ENCODE measurements at regions not wholly inside any gene's neighbourhood (a gene's known extent, or its start where the extent isn't known, plus 50 kb on each side); places are given as distances from the start of the nearest gene placed in this dataset.
"Not testable (repeated sequence)": the region's sequence is repeated elsewhere in the genome, so short reads cannot be mapped to it uniquely, and the experiment has no call there.

DNA sequence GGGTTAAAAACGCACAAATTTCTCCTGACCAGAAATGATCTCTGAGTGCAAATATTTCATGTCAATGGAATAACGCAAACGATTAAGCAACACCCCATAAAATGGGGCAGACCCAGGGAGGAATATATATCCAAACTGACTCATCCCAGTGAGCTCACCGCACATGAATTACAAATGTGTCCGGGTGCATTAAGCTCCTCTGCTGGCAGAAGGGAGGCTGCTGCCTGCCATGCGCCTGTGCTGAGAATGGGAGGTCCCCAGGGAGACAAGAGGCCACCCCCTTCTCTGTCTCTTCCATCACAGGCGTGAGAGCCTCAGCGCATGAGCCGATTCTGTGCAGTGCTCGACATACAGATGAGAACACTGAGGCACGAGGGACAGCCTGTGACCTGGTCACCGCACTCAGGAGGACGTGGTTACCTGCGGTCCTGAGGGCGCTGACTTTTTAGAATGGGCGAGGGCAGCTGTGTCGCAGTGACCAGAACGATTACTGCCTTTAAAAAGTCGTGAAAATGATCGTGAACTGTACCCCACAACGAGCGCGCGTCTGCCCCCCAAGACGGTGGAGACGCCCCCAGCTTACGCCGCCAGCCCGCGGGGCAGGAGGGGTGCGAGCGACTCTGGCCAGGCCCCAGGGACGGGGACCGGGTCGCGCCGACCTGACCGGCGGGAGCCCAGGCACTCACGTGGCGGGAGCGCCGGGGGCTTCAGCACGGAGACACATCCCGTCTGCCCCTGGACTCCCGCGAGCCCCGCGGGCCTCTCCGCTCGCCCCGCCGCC, 188.5 kb downstream of the ADRA2C start:
- intact Hi-C loops (cut with DNase I; ENCODE audit: low total_unique reads); H3K36me3 ChIP-seq; H3K27me3 ChIP-seq; H3K9me3 ChIP-seq; H3K4me1 ChIP-seq: not testable (repeated sequence)
- peak overlapping the region; percentile 89 to 97 for H3K27ac ChIP-seq
- DNase-seq = peak; percentile 88 to 89
- peak overlapping the region; percentile 49 to 96 for H3K4me3 ChIP-seq
- peak in 1 of 2 donors; percentile 12 for TF ChIP-seq POLR2A (IDR thresholded peaks at IDR 0.05)

- TF ChIP-seq POLR2A (IDR thresholded peaks at IDR 0.05) = peak in 1 of 2 donors; percentile 63
- Histone ChIP-seq H3K27ac (peak overlapping the region; percentile 89 to 97), H3K4me3 (peak overlapping the region; percentile 49 to 96)
- H3K4me1 ChIP-seq; H3K9me3 ChIP-seq; H3K27me3 ChIP-seq; H3K36me3 ChIP-seq; intact Hi-C loops (cut with DNase I; ENCODE audit: low total_unique reads): not testable (repeated sequence)
- DNase-seq = peak; percentile 99 to 100
Observed at GRCh38 chr4:3955321-3956164, 189.4 kb downstream of the ADRA2C start.

DNA sequence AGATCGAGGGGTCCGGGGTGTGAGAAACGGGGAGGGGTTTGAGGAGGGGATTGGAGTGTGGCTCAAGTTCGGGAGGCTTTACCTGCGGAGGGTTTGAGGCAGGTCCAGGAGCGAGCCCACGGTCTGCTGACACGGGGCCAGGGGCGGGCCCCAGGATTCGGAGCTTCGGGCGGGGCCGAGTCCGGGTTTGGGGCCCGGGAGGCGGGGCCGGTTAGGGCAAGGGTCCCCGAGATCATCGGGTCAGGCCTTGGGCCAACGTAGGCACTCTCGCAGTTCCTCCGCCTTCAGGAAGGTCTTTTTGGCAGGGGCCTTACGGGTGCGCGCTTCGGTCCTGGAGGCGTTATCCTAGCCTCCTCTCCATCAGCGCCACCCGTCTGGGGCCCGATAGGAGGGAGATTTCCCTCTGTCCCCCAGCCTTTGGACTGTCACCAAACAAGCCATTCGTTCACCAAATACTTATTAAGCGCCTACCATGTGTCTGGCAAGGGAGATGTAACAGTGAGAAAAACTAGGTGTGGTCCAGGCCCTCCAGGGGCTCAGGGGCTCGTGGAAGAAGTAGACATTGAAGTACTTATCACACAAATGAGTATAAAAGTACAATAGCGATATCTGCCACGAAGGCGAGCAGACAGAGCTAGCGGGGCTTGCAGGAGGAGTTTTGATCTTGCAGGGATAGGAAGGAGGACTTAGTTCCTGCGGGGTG, 190.1 kb downstream of the ADRA2C start:
- DNase-seq; H3K9me3 ChIP-seq; H3K27me3 ChIP-seq; H3K36me3 ChIP-seq; intact Hi-C loops (cut with DNase I; ENCODE audit: low total_unique reads); H3K4me1 ChIP-seq: not testable (repeated sequence)
- Histone ChIP-seq H3K27ac (peak overlapping the region; percentile 89 to 97), H3K4me3 (peak overlapping the region; percentile 49 to 96)

DNA sequence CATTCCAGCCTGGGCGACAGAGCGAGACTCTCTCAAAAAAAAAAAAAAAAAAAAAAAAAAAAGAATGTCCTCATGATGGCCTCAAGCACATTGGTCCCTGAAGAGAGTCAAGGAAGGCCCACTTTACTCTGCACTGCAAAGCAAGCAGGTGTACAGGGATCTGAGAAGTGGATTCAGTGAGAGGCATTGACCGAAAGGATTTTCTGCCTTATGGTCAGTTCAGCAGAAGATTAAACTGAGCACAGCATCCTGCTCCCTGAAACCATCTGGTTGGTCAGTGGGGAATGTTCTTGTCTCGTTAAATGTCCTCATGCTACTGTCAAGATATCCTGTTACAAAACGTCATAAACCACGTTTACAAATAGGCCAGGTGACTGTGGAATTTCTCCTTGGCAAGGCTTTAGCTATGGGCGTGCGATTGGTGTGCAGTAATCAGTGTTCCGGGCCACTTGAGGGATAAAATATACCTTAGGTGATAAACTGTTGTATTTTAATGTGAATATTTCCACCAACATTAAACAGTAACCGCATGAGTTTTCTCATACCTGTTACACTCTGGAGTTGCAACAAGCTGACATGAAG, 195.0 kb downstream of the ADRA2C start:
- DNase-seq; H3K27ac ChIP-seq; H3K9me3 ChIP-seq; H3K4me3 ChIP-seq; intact Hi-C loops (cut with DNase I; ENCODE audit: low total_unique reads); H3K27me3 ChIP-seq; H3K4me1 ChIP-seq; H3K36me3 ChIP-seq: not testable (repeated sequence)

DNA sequence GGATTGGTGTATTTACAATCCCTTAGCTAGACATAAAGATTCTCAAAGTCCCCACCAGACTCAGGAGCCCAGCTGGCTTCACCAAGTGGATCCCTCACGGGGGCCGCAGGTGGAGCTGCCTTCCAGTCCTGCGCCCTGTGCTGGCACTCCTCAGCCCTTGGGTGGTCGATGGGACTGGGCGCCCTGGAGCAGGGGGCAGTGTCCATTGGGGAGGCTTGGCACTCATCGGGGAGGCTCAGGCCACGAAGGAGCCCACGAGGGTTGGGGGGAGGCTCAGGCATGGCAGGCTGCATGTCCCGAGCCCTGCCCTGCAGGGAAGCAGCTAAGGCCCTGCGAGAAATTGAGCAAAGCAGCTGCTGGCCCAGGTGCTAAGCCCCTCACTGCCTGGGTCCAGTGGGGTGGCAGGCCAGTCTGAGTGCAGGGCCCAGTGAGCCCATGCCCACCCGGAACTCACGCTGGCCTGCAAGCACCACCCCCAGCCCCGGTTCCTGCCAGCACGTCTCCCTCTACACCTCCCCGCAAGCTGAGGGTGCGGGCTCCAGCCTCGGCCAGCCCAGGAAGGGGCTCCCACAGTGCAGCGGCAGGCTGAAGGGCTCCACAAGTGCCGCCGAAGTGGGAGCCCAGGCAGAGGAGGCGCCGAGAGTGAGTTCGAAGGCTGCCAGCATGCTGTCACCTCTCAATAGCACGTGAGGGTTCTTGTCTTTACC, 198.5 kb downstream of the ADRA2C start:
- DNase-seq; H3K27me3 ChIP-seq; H3K4me1 ChIP-seq; H3K36me3 ChIP-seq; H3K9me3 ChIP-seq; intact Hi-C loops (cut with DNase I; ENCODE audit: low total_unique reads); H3K4me3 ChIP-seq; H3K27ac ChIP-seq: not testable (repeated sequence)

DNA sequence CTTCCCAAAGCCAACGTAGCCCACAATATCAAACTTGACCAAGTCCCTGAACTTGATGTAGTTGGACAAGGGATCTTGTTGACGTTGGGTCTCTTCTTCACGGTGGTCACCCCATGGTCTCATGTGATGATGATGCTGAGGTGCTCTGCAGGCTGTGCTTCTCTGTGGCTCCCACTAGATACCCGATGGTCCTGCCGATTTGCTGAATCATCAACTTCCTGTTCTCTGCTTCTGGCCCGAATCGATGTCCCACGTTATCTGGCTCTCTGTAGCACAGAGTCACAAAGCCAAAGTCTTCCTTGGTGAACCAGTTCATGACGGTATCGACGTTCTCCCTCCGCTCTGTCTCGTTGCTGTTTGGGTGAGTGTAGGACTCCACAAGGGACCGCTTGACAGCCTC, 201.0 kb downstream of the ADRA2C start:
- not testable (repeated sequence) for H3K4me3 ChIP-seq

GRCh38 chr4:3972626-3973025, 206.4 kb downstream of the ADRA2C start:
- DNase-seq; H3K36me3 ChIP-seq; H3K27ac ChIP-seq; H3K4me3 ChIP-seq; H3K4me1 ChIP-seq; H3K27me3 ChIP-seq; intact Hi-C loops (cut with DNase I; ENCODE audit: low total_unique reads); H3K9me3 ChIP-seq: not testable (repeated sequence)

More for the DNA sequence above, 201.0 kb downstream of the ADRA2C start:
- H3K27ac ChIP-seq; DNase-seq; H3K36me3 ChIP-seq; H3K4me1 ChIP-seq; H3K27me3 ChIP-seq; intact Hi-C loops (cut with DNase I; ENCODE audit: low total_unique reads); H3K9me3 ChIP-seq: not testable (repeated sequence)

- H3K27ac ChIP-seq; H3K9me3 ChIP-seq; H3K4me3 ChIP-seq; H3K4me1 ChIP-seq; H3K27me3 ChIP-seq; H3K36me3 ChIP-seq; intact Hi-C loops (cut with DNase I; ENCODE audit: low total_unique reads); DNase-seq: not testable (repeated sequence)
Observed at GRCh38 chr4:3973581-3974200, 207.5 kb downstream of the ADRA2C start.

DNA sequence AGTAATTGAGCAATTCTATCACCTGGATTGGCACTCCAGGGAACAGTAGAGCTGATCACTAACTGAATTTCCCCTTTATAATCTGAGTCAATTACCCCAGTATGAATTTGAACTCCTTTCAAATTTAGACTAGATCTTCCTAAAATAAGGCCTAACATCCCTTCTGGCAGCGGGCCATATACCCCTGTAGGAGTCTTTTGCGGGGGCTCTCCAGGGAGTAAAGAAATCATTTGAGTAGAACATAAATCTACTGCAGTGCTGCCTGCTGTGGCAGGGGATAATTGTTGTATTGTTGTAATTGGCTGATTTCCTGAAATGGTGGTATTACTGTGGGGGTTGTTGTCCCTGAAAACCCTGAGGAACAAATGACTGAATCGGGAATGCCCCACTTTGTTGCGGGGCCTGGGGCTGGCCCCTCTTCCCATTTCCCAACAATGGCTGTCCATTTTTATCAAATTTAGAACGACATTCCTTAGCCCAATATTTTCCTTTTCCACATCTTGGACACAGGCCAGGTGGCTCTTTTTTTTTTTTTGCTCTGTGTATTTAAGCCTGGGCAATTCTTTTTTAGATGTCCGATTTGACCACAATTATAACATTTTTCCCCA, 217.4 kb downstream of the ADRA2C start:
- H3K27me3 ChIP-seq; intact Hi-C loops (cut with DNase I; ENCODE audit: low total_unique reads); H3K4me1 ChIP-seq; H3K36me3 ChIP-seq; H3K9me3 ChIP-seq; H3K27ac ChIP-seq; H3K4me3 ChIP-seq; DNase-seq: not testable (repeated sequence)
